ENCODE measurements at regions not wholly inside any gene's neighbourhood (a gene's known extent, or its start where the extent isn't known, plus 50 kb on each side); places are given as distances from the start of the nearest gene placed in this dataset.

- no peak for FAIRE-seq
- DNase-seq (ENCODE audit: insufficient read length), result no peak
Measured at GRCh38 chr12:116429826-116430360, 129.3 kb upstream of the MAP1LC3B2 start.

GRCh38 chr12:116430911-116431565 lies 128.1 kb upstream of the MAP1LC3B2 start:
- TF ChIP-seq POLR2A (IDR thresholded peaks at IDR 0.05; ENCODE audit: low read depth, low read length) (no peak), POLR2AphosphoS5 (IDR thresholded peaks at IDR 0.05; ENCODE audit: low read depth, low read length) (no peak), TAF1 (IDR thresholded peaks at IDR 0.05; ENCODE audit: borderline replicate concordance, low read depth, low read length) (no peak)
- DNase-seq (ENCODE audit: insufficient read length) (no peak), FAIRE-seq (no peak)

More at GRCh38 chr12:116429826-116430360, 129.3 kb upstream of the MAP1LC3B2 start:
- TF ChIP-seq POLR2AphosphoS5 (IDR thresholded peaks at IDR 0.05; ENCODE audit: low read depth, low read length), result no peak
- no peak for TF ChIP-seq POLR2A (IDR thresholded peaks at IDR 0.05; ENCODE audit: low read depth, low read length)
- TF ChIP-seq TAF1 (IDR thresholded peaks at IDR 0.05; ENCODE audit: borderline replicate concordance, low read depth, low read length), result no peak

GRCh38 chr12:116431677-116432300 lies 127.4 kb upstream of the MAP1LC3B2 start:
- FAIRE-seq, result no peak
- no peak for TF ChIP-seq POLR2A (IDR thresholded peaks at IDR 0.05; ENCODE audit: low read depth, low read length)
- DNase-seq (ENCODE audit: insufficient read length), result no peak

- no peak for FAIRE-seq
- TF ChIP-seq TAF1 (IDR thresholded peaks at IDR 0.05; ENCODE audit: borderline replicate concordance, low read depth, low read length) (no peak), POLR2AphosphoS5 (IDR thresholded peaks at IDR 0.05; ENCODE audit: low read depth, low read length) (no peak), POLR2A (IDR thresholded peaks at IDR 0.05; ENCODE audit: low read depth, low read length) (no peak)
Measured at GRCh38 chr12:116432314-116432750, 126.8 kb upstream of the MAP1LC3B2 start.

GRCh38 chr12:116433249-116433648 lies 125.9 kb upstream of the MAP1LC3B2 start:
- FAIRE-seq, result no peak
- TF ChIP-seq POLR2AphosphoS5 (IDR thresholded peaks at IDR 0.05; ENCODE audit: low read depth, low read length), result no peak
- TF ChIP-seq TAF1 (IDR thresholded peaks at IDR 0.05; ENCODE audit: borderline replicate concordance, low read depth, low read length), result no peak
- TF ChIP-seq POLR2A (IDR thresholded peaks at IDR 0.05; ENCODE audit: low read depth, low read length), result no peak

More at GRCh38 chr12:116432314-116432750, 126.8 kb upstream of the MAP1LC3B2 start:
- DNase-seq (ENCODE audit: insufficient read length), result no peak

GRCh38 chr12:116434155-116435011 lies 124.8 kb upstream of the MAP1LC3B2 start:
- DNase-seq (ENCODE audit: insufficient read length) (no peak), FAIRE-seq (no peak)
- TF ChIP-seq POLR2AphosphoS5 (IDR thresholded peaks at IDR 0.05; ENCODE audit: low read depth, low read length), result no peak
- no peak for TF ChIP-seq POLR2A (IDR thresholded peaks at IDR 0.05; ENCODE audit: low read depth, low read length)
- no peak for TF ChIP-seq TAF1 (IDR thresholded peaks at IDR 0.05; ENCODE audit: borderline replicate concordance, low read depth, low read length)

More at GRCh38 chr12:116433249-116433648, 125.9 kb upstream of the MAP1LC3B2 start:
- DNase-seq (ENCODE audit: insufficient read length), result no peak

GRCh38 chr12:116435984-116436383 lies 123.2 kb upstream of the MAP1LC3B2 start:
- TF ChIP-seq TAF1 (IDR thresholded peaks at IDR 0.05; ENCODE audit: borderline replicate concordance, low read depth, low read length), result no peak
- no peak for TF ChIP-seq POLR2A (IDR thresholded peaks at IDR 0.05; ENCODE audit: low read depth, low read length)
- TF ChIP-seq POLR2AphosphoS5 (IDR thresholded peaks at IDR 0.05; ENCODE audit: low read depth, low read length), result no peak
- FAIRE-seq, result no peak
- no peak for DNase-seq (ENCODE audit: insufficient read length)

GRCh38 chr12:116436561-116437249 lies 122.5 kb upstream of the MAP1LC3B2 start:
- DNase-seq (ENCODE audit: insufficient read length), result no peak
- no peak for FAIRE-seq

GRCh38 chr12:116441292-116441691 lies 117.9 kb upstream of the MAP1LC3B2 start:
- DNase-seq (ENCODE audit: insufficient read length), result no peak
- no peak for TF ChIP-seq POLR2A (IDR thresholded peaks at IDR 0.05; ENCODE audit: low read depth, low read length)
- TF ChIP-seq TAF1 (IDR thresholded peaks at IDR 0.05; ENCODE audit: borderline replicate concordance, low read depth, low read length), result no peak
- TF ChIP-seq POLR2AphosphoS5 (IDR thresholded peaks at IDR 0.05; ENCODE audit: low read depth, low read length), result no peak
- no peak for FAIRE-seq

More at GRCh38 chr12:116436561-116437249, 122.5 kb upstream of the MAP1LC3B2 start:
- TF ChIP-seq POLR2A (IDR thresholded peaks at IDR 0.05; ENCODE audit: low read depth, low read length) (no peak), TAF1 (IDR thresholded peaks at IDR 0.05; ENCODE audit: borderline replicate concordance, low read depth, low read length) (no peak), POLR2AphosphoS5 (IDR thresholded peaks at IDR 0.05; ENCODE audit: low read depth, low read length) (no peak)

- TF ChIP-seq POLR2AphosphoS5 (IDR thresholded peaks at IDR 0.05; ENCODE audit: low read depth, low read length) (no peak), TAF1 (IDR thresholded peaks at IDR 0.05; ENCODE audit: borderline replicate concordance, low read depth, low read length) (no peak), POLR2A (IDR thresholded peaks at IDR 0.05; ENCODE audit: low read depth, low read length) (no peak)
- FAIRE-seq (no peak), DNase-seq (ENCODE audit: insufficient read length) (no peak)
Measured at GRCh38 chr12:116442304-116442703, 116.9 kb upstream of the MAP1LC3B2 start.

GRCh38 chr12:116442946-116443345 lies 116.2 kb upstream of the MAP1LC3B2 start:
- DNase-seq (ENCODE audit: insufficient read length), result no peak
- no peak for FAIRE-seq
- TF ChIP-seq TAF1 (IDR thresholded peaks at IDR 0.05; ENCODE audit: borderline replicate concordance, low read depth, low read length) (no peak), POLR2AphosphoS5 (IDR thresholded peaks at IDR 0.05; ENCODE audit: low read depth, low read length) (no peak), POLR2A (IDR thresholded peaks at IDR 0.05; ENCODE audit: low read depth, low read length) (no peak)
